ENCODE measurements at regions not wholly inside any gene's neighbourhood (a gene's known extent, or its start where the extent isn't known, plus 50 kb on each side); places are given as distances from the start of the nearest gene placed in this dataset.
"Not testable (repeated sequence)": the region's sequence is repeated elsewhere in the genome, so short reads cannot be mapped to it uniquely, and the experiment has no call there.

DNA sequence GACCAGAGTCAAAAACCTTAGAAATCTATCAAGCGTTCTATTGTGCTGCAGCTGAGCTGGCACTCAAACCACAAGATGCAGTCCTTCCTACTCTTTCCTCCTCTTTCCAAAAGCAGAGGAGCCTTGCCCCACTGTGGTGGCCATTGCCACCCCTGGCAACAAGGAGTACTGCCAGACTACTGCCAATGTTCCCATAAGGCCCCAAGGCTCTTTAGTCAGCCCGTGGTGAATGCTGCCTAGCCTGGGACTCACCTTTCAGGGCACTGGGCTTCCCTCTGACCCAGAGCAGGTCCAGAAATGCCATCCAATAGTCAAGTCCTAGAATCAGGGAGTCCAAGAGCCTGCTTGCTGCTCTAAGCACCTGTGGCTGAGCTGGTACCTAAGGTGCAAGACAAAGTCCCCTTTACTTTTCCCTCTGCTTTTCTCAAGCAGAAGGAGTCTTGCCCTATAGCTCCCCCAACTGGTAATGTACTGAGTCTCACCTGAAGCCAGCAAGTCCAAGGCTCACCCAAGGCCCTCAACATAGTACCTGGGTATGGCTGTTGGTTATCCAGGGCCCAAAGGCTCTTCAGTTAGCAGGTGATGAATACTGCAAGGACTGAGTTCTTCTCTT lies 219.4 kb downstream of the ATPSCKMT start:
- intact Hi-C loops (cut with DNase I): no loop called here
- DNase-seq (ENCODE audit: low spot score): no peak

DNA sequence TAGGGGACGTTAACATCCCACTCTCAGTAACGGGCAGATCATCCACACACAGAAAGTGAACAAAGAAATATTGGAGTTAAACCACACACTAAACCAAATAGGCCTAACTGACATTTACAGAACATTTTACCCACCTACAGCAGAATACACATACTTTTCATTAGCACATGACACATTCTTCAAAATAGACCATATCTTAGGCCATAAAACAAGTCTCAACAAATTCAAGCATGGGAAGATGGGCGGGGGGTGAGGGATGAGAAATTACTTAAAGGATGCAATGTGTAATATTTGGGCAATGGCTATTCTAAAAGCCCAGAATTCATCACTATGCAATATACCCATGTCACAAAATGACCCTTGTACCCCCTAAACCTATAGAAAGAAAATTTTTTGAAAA lies 226.2 kb downstream of the ATPSCKMT start:
- no peak for DNase-seq (ENCODE audit: low spot score)
- intact Hi-C loops (cut with DNase I): no loop called here

DNA sequence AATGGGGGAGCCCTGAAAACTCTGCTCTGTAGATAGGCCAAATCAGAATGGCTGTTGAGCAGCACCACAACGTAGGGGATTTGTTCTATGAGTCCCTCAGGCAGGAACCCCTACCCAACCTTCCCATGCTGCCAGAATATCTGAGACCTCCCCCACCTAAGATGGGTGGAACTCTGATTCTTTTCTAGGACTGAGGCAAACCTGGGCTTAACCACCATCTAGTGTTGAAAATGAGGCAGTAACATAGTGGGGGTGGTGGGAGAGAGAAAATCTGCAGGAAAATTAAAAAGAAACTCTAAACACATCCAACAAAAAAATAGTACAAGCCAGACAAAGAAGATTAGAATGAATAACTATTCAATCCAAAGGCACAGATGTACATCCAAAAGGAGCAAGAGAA lies 228.4 kb downstream of the ATPSCKMT start:
- intact Hi-C loops (cut with DNase I): no loop called here
- DNase-seq (ENCODE audit: low spot score): no peak

DNA sequence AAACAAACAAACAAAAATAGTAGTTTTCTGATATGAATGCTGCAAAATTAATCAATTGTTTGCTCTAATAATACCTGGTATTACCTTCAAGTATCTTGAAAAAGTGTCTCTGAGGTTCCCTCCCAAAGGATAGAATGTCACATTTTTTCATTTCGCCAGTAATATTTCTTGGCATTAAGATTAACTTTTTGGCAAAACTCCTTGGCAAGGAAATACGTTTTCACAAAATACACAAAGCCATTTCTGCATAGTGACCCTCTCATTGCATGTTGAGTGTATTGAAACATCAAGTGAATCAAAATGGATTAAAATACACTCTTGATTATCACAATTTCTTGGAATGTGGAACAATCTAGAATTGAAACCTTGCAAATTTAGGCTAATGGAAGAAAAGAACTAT lies 230.5 kb downstream of the ATPSCKMT start:
- intact Hi-C loops (cut with DNase I): no loop called here

DNA sequence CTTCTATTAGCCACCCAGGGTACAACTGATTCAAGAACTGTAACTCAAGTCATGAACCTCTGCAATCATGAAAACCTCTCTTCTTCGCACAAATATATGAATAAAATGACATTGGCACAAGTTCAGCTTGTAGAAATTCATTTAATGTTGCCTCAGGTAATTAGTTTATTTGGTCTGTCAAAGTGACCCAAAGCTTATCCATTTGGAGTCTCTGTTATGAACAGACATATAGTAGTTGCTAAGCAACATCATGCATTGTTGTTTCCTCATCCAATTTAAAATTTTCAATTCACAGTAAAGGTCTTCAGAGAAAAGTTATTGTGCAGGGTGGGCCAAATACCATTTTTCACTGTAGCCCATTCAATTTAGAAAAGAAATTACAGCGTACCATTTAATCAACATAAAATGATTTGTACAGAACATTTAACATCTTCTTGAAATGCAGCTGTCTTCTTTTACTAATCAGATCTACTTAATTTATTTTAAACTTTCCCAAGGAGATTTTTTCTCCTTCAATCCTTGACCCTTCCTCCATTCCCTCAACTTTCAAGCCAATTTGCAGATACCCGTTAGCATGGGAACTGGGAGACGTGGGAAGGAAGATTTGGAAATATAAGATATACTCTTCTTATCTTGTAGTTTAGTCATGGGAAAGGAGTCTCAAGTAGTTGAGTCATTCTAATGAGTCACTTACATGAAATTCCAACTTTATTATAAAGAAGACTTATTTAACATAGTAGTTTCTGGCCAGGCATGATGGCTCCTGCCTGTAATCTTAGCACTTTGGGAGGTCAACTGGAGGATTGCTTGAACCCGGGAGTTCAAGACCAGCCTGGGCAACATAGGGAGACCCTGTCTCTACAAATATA lies 231.3 kb downstream of the ATPSCKMT start:
- intact Hi-C loops (cut with DNase I): no loop called here
- DNase-seq (ENCODE audit: low spot score): no peak

More for the DNA sequence above, 230.5 kb downstream of the ATPSCKMT start:
- DNase-seq (ENCODE audit: low spot score): no peak

DNA sequence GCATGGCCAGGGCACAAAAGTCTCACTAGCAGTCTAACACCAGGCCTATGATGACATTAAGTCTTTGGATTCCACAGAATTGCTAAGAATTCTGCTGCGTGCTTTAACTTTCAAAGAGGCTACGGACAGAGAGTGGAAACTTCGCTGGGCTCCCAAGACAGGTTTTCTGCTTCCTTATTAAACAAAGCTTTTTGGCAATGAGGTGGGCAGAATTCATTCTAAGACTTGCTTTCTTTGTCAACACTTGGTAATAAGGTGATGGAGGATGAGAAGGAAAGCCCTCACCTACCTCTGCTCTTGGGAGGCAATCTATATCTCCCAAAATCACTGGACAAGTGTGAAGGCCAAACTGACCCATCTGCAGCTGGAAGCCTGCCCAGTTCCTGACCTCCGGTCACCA lies 231.9 kb downstream of the ATPSCKMT start:
- intact Hi-C loops (cut with DNase I): no loop called here
- DNase-seq (ENCODE audit: low spot score): no peak

DNA sequence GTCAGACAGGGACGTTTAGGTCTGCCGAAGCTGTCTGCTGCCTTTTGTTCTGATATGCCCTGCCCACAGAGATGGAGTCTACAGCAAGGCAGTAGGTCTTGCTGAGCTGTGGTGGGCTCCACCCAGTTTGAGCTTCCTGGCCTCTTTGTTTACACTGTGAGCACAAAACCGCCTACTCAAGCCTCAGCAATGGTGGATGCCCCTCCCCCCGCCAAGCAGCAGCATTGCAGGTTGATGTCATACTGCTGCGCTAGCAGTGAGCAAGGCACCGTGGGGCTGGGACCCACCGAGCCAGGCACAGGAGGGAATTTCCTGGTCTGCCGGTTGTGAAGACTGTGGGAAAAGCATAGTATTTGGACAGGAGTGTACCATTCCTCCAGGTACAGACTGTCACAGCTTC lies 233.1 kb downstream of the ATPSCKMT start:
- DNase-seq (ENCODE audit: low spot score); intact Hi-C loops (cut with DNase I): not testable (repeated sequence)

DNA sequence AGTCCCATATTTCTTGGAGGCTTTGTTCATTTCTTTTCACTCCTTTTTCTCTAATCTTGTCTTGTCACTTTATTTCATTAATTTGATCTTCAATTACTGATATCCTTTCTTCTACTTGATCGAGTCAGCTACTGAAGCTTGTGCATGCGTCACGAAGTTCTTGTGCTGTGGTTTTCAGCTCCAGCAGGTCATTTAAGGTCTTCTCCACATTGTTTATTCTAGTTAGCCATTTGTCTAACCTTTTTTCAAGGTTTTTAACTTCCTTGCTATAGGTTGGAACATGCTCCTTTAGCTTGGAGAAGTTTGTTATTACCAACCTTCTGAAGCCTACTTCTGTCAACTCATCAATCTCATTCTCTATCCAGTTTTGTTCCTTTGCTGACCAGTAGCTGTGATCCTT lies 234.0 kb downstream of the ATPSCKMT start:
- DNase-seq (ENCODE audit: low spot score); intact Hi-C loops (cut with DNase I): not testable (repeated sequence)

DNA sequence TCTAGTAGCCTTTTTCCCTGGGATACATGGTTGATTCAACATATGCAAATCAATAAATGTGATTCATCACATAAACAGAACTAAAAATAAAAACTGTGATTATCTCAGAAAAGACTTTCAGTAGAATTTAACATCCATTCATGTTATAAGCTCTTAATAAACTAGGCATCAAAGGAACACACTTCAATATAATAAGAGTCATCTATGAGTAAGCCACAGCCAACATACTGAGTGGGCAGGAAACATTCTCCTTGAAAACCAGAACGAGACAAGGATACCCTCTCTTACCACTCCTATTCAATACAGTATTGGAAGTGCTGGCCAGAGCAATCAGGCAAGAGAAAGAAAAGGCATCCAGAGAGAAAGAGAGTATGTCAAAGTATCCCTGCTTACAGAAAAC lies 239.9 kb downstream of the ATPSCKMT start:
- intact Hi-C loops (cut with DNase I): no loop called here

DNA sequence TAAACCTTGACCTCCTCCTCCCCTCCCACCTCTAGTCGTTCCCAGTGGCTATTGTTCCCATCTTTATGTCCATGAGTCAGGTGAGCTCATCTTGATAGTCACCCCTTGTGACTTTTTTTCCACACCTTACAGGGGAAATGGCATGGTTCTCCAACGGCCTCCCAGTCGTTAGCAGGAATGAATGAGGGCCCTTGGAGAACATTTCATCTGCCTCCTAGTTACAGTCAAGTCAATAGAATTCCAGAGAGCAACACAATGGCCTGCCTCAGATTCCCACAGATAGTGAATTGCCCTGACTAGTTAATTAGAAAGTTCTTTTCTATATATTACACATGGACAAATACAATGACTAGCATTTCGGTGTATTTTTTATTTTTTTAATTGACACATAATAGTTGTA lies 262.6 kb downstream of the ATPSCKMT start:
- intact Hi-C loops (cut with DNase I): no loop called here
- no peak for DNase-seq (ENCODE audit: low spot score)

More for the DNA sequence above, 239.9 kb downstream of the ATPSCKMT start:
- DNase-seq (ENCODE audit: low spot score): no peak

DNA sequence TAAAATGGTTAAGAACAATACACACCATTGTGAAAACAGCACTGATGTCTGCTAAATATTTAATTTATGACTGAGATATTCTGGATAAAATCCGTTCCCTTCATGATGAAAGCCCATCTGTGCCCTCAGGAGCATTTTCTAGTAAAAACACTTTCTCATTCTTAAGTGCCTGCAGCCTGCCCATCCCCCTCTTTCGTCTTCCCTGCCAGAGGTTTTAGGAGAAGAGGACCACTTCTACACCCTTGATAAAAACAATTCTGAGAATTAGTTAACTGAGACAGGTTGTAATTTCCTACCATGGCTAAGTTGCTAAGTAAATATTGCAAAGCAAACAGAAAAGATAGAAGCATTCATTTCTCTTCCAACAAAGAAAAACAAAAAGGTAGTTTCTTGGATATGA lies 272.6 kb downstream of the ATPSCKMT start:
- no peak for DNase-seq (ENCODE audit: low spot score)
- intact Hi-C loops (cut with DNase I): no loop called here

DNA sequence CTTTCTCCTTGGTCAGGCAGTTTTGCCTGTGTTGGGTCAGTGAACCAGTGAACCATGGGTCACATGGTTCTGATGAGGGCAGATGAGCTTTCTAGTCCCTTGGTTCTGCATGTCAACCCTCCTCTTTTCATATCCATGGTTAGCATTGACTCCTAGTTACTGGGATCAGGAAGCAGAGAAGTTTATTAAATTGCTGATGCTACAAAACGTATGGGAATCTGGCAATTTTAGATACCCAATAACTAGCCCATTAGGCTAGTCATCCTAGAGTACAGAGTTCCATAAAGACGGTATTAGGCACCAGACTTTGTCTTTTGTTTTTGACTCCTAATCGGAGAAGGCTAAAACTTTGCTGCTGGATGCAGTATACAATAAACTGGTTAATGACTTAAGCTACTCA lies 273.1 kb downstream of the ATPSCKMT start:
- intact Hi-C loops (cut with DNase I): no loop called here
- no peak for DNase-seq (ENCODE audit: low spot score)

DNA sequence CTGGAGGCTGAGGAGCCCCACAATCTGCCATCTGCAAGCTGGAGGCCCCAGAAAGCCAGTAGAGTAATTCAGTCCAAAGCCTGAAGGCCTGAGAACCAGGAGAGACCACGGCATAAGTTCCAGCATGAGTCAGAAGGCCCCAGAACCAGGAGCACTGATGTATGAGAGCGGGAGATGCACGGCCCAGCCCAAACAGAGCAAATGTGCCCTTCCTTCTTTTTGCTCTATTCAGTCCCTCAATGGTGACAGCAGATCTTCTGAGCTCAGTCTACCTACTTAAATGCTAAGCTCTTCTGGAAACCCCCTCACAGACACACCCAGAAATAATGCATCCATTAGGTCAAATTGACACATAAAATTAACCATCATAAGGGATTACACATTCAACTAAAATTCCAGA lies 277.6 kb downstream of the ATPSCKMT start:
- intact Hi-C loops (cut with DNase I): no loop called here
- DNase-seq (ENCODE audit: low spot score): no peak

DNA sequence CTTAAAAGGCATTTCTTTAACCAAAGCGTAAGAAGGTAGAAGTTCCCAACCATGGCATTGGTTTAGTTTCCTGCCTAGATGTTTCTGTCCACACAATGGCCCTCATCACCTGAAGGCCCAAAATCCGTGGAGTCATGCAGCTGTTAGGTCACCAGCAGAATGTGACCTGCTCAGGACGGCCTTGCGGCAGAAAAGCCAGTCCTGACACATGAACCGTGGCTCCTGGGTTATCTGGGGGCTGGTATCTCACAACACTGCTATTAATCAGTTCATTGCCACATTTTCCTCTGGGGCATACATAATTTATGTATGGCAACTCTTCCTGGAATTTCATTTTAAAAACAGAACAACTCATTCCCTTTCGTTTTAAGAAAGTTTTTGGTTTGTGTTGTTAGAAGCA lies 278.4 kb downstream of the ATPSCKMT start:
- intact Hi-C loops (cut with DNase I): no loop called here

DNA sequence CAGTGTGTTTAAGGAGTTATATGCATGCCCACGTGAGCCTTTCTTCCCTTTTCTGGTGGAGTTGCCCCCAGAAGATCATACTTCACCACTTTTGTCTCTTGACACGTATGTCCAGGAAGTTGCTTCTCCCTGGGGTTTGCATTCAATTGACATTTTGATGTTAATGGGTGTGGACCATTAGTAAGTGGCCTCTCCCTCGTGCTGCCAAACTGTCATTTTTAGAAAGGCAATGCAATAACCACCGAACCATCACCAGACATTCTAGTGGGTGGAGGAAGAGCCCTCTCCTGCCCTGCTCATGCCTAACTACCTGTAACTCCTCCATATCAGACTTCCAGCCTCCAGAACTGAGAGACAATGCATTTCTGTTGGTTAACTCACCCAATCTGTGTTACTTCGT lies 290.8 kb downstream of the ATPSCKMT start:
- intact Hi-C loops (cut with DNase I): no loop called here
- DNase-seq (ENCODE audit: low spot score): no peak

More for the DNA sequence above, 278.4 kb downstream of the ATPSCKMT start:
- no peak for DNase-seq (ENCODE audit: low spot score)

DNA sequence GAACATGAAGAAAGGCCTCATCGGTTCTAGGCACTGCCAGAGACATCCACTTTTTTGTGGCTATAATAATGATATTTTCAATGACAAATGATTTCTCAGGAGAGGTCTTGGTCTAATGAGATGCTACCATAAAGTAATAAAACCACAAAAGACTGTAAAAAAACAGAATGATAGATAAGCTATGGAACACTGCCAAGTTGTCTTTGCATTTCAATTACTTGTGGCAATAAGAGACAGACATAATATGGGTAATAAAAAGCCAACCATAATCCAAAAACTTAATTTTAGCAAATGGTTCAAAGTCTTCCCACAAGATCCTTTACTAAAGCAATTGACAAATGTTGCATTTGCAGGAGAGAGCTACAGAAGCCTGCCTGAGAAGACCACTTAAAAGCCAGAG lies 292.5 kb downstream of the ATPSCKMT start:
- intact Hi-C loops (cut with DNase I): no loop called here
- DNase-seq (ENCODE audit: low spot score): no peak

DNA sequence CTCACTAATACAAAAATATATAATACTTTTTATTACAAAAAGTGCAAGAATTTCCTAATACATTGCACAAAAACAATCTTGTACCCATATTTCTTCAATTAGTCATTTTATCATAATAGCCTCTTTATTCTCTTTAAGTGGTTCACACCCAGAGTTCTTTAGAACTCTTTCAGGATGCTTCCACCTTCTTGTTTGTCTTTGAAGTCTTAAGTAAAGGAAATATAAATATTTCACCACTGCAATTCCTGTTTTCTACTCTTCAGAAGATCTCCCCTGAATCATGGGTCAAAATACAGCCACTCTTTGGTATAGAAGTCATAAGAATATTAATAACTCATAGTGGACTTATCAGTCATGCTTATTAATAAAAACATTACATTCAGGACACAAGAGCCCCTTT lies 293.0 kb downstream of the ATPSCKMT start:
- DNase-seq (ENCODE audit: low spot score): no peak
- intact Hi-C loops (cut with DNase I): no loop called here

DNA sequence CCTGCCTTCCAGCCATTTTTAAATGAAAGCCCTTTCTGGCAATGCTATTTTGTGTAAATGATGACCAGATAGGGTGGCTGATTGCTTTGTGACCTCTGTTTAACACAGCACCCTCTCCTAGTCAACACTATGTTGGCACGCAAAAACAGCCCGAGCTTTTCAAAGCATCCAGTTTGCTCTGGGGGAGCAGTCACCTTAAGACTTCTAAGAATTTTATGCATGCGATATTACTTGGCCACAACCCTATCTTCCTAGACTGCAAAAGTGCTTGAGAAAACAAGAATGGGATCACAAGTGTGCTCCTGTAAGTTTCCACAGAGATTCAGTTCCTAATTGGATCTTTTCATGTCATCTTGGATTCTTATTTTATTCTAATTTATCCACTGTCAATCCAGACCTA lies 294.1 kb downstream of the ATPSCKMT start:
- no peak for DNase-seq (ENCODE audit: low spot score)
- intact Hi-C loops (cut with DNase I): no loop called here

DNA sequence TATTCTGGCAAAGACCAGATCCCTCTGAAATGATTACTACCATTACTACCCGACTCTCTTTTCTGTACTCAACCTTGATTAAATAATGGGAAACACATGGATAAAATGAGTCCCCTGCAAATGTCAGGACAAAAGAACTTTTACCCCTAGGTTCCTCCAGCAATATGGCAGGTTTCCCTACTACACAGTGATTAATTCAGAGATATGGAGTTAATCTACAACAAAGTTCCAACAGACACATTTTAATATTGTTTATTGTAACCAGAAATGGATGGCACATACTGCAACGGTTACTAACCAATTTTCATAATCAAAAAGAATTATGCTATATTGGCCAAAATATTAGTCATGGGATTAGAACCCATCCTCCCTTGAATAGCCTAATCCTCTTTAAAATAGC lies 294.8 kb downstream of the ATPSCKMT start:
- intact Hi-C loops (cut with DNase I): no loop called here
- DNase-seq (ENCODE audit: low spot score): no peak

DNA sequence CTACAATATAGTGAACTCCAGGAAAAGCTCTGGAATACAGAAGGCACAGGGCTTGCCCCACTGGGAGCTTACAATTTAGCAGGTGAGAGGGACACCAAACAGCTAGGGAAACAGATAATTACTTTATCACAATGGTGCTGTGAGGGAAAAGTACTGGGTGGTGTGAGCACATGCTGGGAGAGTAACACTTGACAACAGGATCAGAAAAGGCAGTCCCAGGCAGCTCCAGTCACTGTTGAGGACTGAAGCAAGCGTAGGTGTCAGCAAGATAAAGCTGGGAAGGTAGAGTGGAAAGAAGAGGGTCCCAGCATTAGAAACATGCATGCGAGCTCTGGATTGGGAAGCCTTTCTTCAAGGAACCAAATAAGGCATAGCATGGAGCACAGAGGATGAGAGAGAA lies 296.0 kb downstream of the ATPSCKMT start:
- DNase-seq (ENCODE audit: low spot score): no peak
- intact Hi-C loops (cut with DNase I): no loop called here

DNA sequence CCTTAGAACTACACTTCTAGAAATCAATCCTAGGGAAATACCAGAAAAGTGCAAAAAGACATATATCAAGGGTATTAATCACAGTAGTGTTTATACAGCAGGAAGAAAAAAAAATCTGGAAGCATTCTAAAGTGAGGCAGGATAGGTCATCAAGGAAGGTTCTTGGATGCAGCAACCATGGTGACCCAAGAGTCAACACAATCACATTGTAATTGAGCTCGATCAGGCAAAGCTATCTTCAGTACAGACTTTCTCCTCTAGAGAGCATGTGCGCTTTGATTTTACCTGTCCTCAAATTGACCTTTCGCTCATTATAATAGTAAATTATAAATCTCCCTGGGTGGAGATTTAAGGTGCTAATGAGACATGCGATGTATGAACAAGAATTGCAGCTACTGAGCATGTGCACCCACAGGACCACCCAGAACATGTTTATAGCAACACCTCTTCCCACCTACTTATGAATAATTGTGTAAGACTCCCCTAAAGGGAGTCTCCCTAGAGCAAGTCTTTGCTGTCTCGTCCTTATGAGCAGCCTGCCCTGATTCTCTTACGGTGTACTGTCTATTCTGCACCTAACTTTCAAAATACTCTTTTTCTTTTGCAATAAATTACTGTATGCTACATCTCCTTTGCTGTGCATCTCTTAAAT lies 297.7 kb downstream of the ATPSCKMT start:
- no peak for DNase-seq (ENCODE audit: low spot score)
- intact Hi-C loops (cut with DNase I): no loop called here
